Superior temporal gyrus (tissue), 1 donor: ENCODE measurements at regions not wholly inside any gene's neighbourhood (a gene's known extent, or its start where the extent isn't known, plus 50 kb on each side); places are given as distances from the start of the nearest gene placed in this dataset.
"Not testable (repeated sequence)": the region's sequence is repeated elsewhere in the genome, so short reads cannot be mapped to it uniquely, and the experiment has no call there.

Experiments used
- DNase-seq: peaks from one replicate; pipeline ENCODE4 v3.0.0-alpha.2; 2016; ENCODE audit errors: extremely low spot score

- DNase-seq, result peak; percentile 55
These were observed 102.9 kb upstream of the ETV1 start for GRCh38 chr7:14092331-14092730.

GRCh38 chr7:14085901-14086300 is 96.4 kb upstream of the ETV1 start:
- DNase-seq, result no peak

- DNase-seq, result no peak
These were observed 94.3 kb upstream of the ETV1 start for GRCh38 chr7:14083761-14084160.

- no peak for DNase-seq
These were observed 84.5 kb upstream of the ETV1 start for GRCh38 chr7:14073988-14074387.

- DNase-seq, result no peak
These were observed 84.1 kb upstream of the ETV1 start for GRCh38 chr7:14073543-14073942.

GRCh38 chr7:14071045-14071444 is 81.6 kb upstream of the ETV1 start:
- no peak for DNase-seq

GRCh38 chr7:14069961-14070360 is 80.5 kb upstream of the ETV1 start:
- DNase-seq, result no peak

GRCh38 chr7:14066783-14067182 is 77.3 kb upstream of the ETV1 start:
- not testable (repeated sequence) for DNase-seq

- DNase-seq, result no peak
These were observed 75.8 kb upstream of the ETV1 start for GRCh38 chr7:14065286-14065685.

- no peak for DNase-seq
These were observed 66.3 kb upstream of the ETV1 start for GRCh38 chr7:14055813-14056212.

GRCh38 chr7:14054125-14054524 is 64.7 kb upstream of the ETV1 start:
- DNase-seq, result no peak

- DNase-seq, result no peak
These were observed 59.4 kb upstream of the ETV1 start for GRCh38 chr7:14048889-14049288.

- no peak for DNase-seq
These were observed 58.4 kb upstream of the ETV1 start for GRCh38 chr7:14047709-14048399.

- DNase-seq, result no peak
These were observed 56.2 kb upstream of the ETV1 start for GRCh38 chr7:14045651-14046050.

- DNase-seq, result no peak
These were observed 51.1 kb upstream of the ETV1 start for GRCh38 chr7:14040528-14040927.
